NCI-H2107 (cell line): ENCODE measurements at regions not wholly inside any gene's neighbourhood (a gene's known extent, or its start where the extent isn't known, plus 50 kb on each side); places are given as distances from the start of the nearest gene placed in this dataset.
"Not testable (repeated sequence)": the region's sequence is repeated elsewhere in the genome, so short reads cannot be mapped to it uniquely, and the experiment has no call there.

ENCODE experiments used
- DNase-seq: peaks from one replicate; lab custom pipeline; 2025; lab: John Stamatoyannopoulos, UW

DNA sequence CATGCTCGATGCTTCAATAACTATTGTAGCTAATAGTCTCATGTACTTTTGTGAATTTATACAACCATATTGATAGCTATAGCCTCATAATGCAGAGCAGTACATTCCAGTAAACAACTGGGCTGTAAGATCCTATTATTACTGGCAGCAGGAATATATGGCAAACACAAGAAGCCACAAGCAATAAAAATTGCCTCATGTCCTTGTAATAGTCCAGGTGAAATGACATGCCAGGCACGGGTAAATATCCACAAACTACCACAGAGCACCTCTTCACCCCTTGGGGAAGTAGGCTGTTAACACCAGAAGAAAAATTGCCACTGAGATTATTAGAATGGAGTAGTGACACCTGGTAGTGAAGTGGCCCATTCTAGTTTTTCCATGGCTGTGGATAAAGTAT, 158.3 kb downstream of the MTX2 start:
- no peak for DNase-seq

DNA sequence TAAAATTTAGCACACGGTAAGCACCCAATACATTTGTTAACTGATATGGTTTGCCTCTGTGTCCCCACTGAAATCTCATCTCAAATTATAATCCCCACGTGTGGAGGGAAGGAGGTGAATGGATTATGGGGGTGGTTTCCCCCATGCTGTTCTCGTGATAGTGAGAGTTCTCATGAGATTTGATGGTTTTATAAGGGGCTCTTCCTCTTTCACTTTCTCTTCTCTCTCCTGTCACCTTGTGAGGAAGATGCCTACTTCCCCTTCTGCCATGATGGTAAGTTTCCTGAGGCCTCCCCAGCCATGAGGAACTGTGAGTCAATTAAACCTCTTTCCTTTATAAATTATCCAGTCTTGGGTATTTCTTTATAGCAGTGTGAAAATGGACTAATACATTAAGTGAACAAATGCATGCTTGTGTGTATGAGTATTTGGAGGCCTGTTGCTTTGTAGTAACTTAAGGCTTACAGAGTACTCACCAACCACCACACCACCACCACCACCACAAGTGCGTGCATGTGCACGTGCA, 159.8 kb downstream of the MTX2 start:
- DNase-seq, result not testable (repeated sequence)

DNA sequence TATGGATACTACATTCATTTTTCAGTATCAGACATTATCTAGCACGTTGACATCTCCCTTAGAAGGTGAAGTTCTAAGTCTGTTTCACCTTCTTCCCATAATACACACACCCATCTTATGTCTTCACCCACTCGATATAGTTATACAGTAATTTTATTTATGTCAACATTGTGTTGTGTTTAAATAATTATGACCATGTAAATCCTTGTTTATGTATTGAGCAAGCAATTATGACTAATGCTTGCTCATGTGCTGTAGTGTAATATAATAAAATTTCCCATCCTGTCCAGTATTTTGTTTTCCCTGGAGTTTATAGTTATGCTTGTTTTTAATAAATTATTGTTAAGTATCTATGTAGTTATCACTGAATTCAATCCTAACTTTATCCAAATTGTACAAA, 163.2 kb downstream of the MTX2 start:
- no peak for DNase-seq

DNA sequence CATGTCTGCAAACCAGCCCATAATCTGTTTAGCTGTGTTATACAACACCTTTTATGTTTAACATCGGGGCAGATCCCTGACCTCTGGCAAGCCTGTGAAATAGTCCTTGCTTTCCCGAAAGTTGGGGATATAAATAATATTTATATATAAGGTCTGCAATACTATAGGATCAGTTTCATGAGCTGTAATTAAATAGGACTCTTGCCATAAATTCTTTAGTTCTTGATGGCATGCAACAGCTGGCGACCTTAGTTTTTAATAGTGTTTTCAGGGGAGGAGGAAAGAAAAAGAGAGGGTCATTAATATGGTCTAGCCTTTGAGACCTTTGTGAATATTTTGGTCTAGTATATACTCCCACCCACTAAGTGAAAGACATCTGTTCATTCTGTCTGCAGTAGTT, 166.5 kb downstream of the MTX2 start:
- no peak for DNase-seq

DNA sequence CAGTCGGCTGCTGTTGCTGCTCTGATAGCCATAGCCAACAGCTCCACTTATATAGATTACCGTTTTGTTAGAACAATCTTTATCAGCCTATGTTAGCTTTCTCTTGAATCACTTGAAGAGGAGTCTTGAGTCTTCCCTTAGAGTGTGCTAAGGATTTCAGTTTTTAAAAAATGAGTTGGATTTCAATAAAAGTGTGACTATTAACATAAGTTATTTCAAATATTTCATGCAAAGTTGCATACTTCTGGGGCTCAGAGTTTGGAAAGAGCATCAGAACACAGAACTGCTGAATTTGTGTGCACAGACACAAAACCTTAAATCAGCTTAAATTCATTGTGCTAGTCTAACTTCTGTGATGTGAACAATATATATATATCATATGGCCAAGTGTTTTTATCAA, 174.7 kb downstream of the MTX2 start:
- DNase-seq, result no peak

DNA sequence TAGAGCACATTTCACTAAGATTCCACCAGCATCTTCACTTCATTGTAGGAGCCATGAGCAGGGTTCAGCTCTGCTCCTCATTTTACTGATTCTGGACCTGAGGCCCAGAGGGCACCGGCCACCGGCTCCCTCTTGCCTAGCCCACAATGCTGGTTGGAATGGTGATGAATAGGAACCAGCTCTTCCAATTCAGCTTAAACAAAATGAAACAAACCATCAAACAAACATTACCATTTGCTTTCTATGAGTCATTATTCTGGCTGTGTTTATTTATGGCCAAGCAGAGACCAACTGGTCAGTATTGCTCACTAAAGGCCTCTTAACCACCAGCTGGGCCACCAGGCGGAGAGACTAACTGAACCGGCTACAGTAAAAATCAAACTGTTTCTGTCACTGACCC, 176.7 kb downstream of the MTX2 start:
- no peak for DNase-seq

DNA sequence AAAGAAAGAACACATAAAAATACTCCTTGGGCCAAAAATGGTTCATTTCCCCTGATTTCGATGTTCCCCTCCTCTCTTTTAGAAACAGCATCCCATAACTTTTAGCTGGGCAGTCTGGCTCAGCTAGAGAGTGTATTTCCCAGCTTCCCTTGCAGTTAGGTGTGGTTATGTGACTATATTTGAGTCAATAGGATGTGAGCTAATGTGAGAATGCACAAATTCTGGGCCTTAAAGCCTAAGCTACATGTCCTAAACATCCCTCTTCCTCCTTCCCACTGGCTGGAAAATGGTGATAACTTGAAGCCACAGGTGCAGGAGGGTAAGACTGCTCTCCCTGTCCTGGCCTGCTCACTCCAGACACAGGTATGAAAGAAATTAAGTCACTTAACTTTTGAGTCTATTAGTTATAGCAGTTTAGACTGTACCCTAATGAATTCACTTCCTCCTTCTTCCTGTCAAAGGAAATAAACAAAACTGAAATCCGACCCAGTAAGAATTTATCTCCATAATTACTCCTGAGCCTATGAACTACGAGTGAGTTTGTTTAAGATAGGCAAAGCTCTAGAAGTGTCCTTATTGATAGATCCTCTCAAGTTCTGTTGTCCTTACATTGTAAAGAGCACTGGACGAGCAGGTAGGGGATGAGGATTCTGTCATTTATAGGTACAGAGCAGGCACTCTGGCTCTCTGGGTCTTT, 177.6 kb downstream of the MTX2 start:
- DNase-seq, result no peak

DNA sequence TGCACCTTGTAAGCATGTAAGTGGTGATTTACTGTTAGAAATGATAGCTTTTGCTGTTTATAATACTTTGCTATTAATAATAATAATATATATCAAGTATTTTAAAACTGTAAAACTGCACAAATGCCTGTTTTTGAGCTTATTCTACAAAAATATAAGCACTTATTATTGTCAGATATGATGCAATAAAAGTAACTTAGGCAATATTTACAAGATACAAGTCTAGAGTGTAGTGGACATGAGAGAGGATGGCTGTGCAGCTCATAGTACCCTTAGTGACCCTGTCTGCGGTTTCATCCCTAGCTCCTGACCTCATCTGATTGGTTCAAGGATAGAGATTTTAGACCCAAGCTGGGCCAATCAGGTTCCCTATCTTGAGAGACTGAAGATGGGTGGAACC, 178.4 kb downstream of the MTX2 start:
- DNase-seq, result no peak

DNA sequence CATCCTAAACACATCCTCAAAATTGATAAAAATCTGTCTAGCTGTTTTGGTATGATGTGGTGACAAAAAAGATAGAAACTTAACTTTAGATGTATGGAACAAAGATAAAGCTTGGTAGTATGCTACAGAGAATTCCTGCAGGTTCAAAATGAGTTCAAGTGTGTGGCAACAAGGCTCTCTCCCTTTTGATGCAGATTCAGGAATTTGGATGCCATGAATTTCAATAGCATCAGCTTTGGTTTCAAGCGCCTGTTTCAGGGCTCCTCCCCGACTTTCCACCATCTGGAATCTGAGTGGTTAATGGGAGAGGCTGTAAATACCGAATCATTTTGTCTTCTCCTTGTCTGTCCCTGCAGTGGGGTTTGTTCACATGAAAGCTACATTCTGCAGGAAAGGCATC, 180.6 kb downstream of the MTX2 start:
- no peak for DNase-seq

DNA sequence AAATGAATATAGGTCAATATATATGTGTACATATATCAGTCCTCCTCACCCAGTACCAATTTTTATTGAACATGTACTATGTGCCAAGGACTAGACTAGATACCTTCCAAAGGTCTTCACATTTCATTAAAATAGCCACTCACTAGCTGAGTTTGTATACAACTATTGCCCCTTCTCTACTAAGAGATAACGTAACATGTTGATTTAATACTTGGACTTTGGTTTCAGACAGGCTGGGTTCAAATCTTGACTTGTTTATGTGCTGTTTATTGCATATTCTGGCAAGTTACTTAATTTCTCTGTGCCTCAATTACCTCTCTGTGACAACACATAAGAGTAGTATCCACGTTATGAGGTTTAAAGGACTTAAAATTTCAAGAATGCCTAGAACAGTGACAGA, 184.5 kb downstream of the MTX2 start:
- no peak for DNase-seq

DNA sequence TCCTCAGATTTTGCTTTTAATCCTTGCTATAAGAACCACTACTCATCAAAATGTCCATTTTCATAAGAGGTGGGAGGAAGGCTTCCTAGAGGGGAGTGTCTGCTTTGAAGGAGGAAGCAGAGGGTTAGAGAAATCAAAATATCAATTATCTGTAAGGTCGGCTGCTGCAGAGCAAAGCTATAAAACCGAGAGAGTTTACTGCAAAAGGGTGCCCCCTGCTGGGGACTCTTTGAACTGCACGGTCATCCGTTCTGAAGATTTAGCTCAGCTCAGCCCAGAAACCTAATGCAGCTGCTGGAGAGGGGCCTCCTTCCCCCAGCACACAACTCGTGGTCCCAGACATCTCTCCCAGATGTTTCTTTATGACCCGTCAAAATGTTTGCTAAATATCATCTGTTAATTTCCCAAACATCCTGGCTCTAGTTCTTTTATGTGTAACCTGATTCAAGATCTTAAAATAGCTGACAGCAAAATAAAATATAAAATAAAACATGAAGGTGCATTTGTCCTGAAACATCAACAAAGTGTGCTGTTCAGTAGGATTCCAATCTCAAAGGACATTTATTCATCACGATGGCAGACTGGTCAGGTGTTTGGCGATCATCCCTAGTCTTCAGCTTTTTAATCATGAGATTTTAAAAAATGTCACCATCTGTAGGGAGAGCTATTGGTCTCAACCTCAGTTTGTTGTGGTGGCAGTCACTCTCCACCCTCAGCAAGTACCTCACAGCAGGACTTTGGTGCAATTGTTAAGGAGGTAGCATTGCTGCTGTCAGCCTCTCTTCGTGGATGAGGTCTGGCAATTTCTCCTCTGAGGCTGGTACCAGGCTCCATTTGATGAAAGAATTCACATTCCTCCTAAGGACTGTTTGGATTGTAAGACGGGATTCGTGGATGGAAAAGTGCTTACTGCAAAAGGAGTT, 185.9 kb downstream of the MTX2 start:
- DNase-seq, result peak; percentile 71

DNA sequence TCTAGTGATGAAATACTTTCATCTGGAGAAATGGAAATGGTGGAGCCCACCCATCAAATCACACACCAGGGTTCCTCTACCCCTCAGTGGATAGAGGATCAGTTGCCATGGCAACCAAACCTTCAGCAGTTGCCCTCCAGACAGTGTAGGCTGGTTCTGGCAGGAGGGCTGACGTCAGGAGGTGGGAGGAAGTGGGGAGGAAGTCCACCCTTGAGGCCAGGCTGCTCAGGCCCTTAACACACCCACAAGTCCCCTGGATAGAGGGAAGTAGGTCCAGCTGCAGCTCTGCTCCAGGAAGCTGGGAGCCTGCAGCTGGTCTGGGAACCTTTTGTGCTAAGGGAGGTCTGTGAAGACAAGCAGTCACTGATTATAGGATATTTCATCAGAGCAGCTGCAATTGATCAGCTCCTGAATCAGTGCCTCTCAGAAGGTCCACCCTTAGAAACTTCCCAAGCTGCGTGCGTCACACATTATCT, 186.6 kb downstream of the MTX2 start:
- no peak for DNase-seq

DNA sequence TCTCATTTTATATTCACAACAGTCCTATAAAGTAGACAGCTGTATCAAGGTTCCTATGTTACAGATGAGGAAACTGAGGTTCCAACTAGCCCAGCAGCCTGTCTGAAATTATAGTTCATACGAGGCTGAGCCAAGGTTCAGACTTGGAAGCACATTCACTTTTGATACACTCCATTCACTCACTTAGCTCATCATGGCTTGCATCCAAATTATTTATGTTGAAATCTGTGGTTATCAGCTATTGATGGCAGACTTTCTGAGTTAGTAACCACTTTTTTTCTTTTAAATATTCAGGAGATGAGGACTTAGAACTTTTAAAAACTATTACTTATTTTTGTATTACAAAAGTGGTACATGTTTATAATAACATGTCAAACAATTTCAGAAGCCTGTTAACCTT, 188.2 kb downstream of the MTX2 start:
- no peak for DNase-seq

DNA sequence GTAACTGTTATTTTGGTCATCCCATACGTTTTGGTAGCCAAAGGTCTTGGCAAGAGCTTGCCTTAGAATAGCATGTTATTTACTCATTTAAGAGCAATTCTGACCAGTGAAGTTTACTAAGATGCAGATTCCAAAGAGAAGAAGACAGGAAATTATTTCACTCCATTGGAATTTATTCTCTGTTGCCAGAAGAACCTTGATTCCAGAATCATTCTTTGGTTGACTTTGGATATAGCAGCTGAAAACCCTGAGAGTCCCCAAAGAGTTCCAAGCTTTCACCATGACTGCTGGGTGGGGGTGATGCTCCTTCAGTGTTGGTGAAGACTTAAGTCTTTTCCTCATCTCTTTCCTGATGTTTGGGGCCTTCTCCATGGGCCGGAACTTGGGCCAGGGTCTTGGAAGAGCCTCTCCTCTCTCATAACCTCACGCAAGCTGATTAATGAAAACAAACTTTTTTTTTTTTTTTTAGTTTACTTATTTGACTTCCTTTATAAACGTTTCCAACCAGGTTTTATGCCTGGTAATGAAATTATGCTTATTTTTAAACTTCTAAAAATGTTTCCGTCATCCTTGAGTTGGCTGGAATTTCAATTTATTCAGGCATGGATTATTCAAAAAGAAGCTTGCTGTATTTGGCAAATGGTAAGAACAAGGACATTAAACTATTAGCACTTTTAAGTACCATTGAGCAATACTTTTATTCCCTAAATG, 192.0 kb downstream of the MTX2 start:
- DNase-seq, result no peak

DNA sequence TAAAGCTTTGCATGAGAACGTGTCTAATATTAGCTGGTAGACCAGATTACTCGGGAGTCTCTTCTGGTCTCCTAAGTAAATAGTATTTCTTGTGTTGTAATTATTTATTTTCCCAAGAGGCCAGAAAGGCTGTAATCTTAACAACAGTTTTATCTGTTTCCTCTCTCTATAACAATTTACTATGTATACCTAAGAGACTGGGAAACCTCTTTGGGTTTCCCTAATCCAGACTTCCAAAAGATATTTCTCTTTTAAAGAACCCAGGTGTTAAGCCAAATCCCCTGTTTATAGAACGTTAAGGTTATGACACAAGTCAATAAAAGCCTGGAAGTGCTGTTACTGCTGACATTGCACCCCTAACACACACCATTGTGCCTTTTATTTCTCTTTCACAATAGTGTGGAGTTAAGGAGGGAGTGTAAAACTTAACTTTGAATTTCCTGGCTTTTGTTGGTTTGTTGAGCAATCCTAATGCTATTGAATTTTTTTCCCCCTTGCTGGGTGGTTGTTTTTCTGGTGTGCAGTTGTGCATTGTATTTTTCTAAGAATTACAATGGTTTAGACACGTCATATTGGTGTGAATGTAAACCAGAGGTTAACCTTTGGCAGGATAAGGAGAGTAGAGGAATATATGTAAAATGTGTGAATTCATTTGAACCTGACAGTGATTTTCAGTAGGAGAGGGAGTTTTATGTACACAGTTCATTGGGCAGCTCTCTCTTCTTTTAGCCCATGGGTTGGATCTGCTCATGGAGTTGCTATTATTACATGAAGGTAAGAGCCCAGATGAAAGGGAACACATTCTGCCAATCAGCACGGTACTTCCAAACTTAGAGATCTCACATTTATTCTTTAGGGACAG, 192.8 kb downstream of the MTX2 start:
- DNase-seq, result no peak

DNA sequence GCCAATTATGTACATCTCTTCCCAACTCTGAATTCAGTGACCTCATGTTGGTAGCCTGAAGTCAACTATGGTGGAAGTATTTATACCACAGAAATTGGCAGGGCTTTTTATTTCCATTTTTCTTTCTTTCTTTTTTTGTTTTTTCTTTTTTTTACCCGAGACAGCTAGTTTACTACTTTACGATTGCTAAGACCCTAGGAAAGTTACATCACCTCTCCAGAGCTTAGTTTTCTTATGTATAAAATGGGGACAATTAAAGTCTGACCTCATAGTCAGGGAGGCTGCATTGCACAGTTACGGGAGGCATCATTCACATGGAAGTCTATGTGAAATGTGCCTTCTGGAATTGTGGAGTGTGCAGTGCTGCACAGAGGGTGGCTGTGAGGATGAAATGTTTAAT, 194.3 kb downstream of the MTX2 start:
- no peak for DNase-seq

DNA sequence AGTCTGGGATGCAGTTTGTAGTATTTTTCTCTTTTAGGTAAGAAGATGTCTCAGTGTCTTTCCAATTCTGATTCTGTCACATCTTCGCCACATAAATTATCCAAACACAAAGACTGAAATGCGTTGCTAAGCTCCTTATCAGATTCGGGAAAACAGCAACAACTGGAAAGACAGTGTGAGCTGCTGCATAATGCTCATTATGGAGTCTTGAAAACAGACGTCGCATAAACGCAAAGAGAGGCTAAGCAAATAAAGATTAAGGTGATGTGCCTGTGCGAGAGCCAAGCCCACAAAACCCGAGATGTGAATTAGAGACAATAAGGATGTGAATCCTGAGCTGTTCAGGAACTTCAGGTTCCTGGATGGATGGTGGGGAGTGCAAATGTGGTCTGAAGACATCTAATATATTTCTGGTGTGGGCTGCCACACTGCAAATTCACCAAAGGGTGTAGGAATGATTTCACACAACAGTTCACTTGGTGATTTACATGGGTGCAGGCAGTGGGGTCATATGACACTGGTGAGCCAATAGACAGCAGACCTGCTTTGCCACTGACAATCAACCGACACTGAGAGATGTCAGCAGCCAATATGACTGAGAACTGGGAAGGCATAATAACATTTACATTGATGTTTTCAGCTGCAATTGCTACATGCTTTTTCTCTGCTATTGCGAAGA, 195.8 kb downstream of the MTX2 start:
- DNase-seq, result no peak

DNA sequence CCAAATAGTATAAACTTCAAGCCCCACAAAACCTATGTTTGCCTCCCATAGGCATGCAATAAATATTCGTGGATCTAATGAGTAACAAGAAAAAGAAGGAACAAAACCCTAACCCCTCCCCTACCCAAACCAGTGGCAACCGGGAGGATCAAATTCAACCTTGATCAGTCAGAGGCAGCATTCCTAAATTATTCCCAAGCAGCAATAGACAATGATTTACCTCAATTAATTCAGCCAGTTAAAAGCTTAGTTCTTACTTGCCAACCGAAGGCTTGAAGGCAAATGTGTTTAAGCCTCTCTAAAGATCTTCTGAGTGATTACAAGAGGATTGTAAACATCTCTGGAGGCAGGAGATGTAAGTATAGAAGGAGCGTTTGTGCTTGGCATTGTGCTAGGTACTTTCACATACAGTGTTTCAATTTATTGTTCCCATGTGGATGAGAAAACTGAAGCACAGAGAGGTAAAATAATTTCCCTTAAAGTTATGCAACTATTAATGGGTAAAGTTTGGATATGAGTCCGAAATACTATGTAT, 197.7 kb downstream of the MTX2 start:
- DNase-seq, result no peak

DNA sequence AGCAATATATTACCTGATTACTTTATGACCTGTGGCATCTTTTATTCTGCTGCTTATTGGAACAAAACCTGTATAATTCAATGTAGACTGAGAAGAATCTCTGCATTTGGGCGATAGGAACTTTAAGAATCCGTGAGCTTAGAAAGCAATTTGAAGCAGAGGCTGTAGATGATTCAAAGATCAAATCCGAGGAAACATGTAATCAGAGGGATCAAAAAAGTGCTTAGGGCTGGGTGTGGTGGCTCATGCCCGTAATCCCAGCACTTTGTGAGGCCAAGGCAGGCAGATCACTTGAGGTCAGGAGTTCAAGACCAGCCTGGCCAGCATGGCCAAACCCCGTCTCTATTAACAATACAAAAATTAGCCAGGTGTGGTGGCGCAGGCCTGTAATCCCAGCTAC, 198.4 kb downstream of the MTX2 start:
- DNase-seq, result no peak

DNA sequence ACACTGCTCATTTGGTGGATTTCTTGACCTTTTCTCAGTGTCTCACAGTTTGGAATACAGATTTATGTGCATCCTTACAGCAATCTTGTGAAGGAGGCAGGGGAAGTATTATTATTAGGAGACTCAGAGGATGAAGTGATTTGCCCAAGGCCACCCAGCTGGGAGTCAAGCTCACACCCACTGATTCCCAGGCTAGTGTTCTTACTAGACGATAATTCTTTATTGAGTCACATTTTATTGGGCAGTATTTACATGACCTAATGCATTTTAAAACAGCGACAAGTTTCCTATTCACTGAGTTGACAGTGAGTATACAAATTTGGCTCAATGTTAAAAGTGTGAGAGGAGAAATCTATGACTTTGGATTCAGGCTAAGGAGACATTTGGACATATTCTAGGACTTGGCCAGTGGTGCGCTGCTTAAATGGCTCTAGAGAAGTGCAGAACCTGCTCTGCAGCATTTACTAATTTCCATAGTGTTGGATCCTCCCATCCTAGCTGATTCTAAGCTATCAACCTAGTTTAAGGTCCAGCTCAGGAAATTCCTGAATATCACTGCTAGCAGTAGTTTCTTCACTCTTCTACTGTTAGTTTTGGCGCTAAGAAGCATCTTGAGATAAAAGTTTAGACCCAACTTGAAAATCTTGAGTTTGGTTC, 199.3 kb downstream of the MTX2 start:
- no peak for DNase-seq
